Sciatic nerve (tissue), 2 donors: ENCODE measurements at regions not wholly inside any gene's neighbourhood (a gene's known extent, or its start where the extent isn't known, plus 50 kb on each side); places are given as distances from the start of the nearest gene placed in this dataset.
"Not testable (repeated sequence)": the region's sequence is repeated elsewhere in the genome, so short reads cannot be mapped to it uniquely, and the experiment has no call there.

Experiments used
- ATAC-seq: fragments of 200-7000 bp; cut with Tn5 transposase; one replicate; pipeline ENCODE4 v1.9.1; 2020; ENCODE audit warnings: mild to moderate bottlenecking, moderate library complexity
- DNase-seq: peaks from one replicate; pipeline ENCODE4 v3.0.0-alpha.2; 2020; ENCODE audit warnings: low spot score
- intact Hi-C: fragments of 100-400 bp; cut with DNase I; formaldehyde crosslinking; loops from one replicate; pipeline ENCODE4 v1.14.2; 2022
- donor health status: DM: no; HTN: no; CAD: no.
- donor health status: DM: no; HTN: no; CAD: no.

GRCh38 chr15:72851586-72851985 lies 68.0 kb upstream of the ADPGK start:
- DNase-seq: no peak
- no peak for ATAC-seq
- intact Hi-C loops: no loop called here

- intact Hi-C loops: no loop called here
- DNase-seq (no peak), ATAC-seq (no peak)
Observed at GRCh38 chr15:72850833-72851232, 67.3 kb upstream of the ADPGK start.

GRCh38 chr15:72847806-72848205 lies 64.2 kb upstream of the ADPGK start:
- DNase-seq: no peak
- ATAC-seq: no peak
- intact Hi-C loops: no loop called here

- DNase-seq (no peak), ATAC-seq (no peak)
- intact Hi-C loops: no loop called here
Observed at GRCh38 chr15:72847033-72847432, 63.5 kb upstream of the ADPGK start.

GRCh38 chr15:72845981-72846383 lies 62.4 kb upstream of the ADPGK start:
- ATAC-seq (no peak), DNase-seq (no peak)
- intact Hi-C loops: no loop called here

- intact Hi-C loops: no loop called here
- ATAC-seq (no peak), DNase-seq (no peak)
Observed at GRCh38 chr15:72844067-72844466, 60.5 kb upstream of the ADPGK start.

GRCh38 chr15:72843340-72843739 lies 59.8 kb upstream of the ADPGK start:
- ATAC-seq, DNase-seq, intact Hi-C loops: not testable (repeated sequence)

GRCh38 chr15:72840114-72840513 lies 56.6 kb upstream of the ADPGK start:
- no peak for DNase-seq
- intact Hi-C loops: no loop called here
- no peak for ATAC-seq

GRCh38 chr15:72838311-72838731 lies 54.8 kb upstream of the ADPGK start:
- intact Hi-C loops: no loop called here
- DNase-seq (no peak), ATAC-seq (no peak)

GRCh38 chr15:72836676-72837330 lies 53.2 kb upstream of the ADPGK start:
- DNase-seq (no peak), ATAC-seq (no peak)
- intact Hi-C loops: no loop called here

- intact Hi-C loops: no loop called here
- ATAC-seq: no peak
Observed at GRCh38 chr15:72835294-72835890, 51.8 kb upstream of the ADPGK start.

GRCh38 chr15:72833561-72833960 lies 50.0 kb upstream of the ADPGK start:
- ATAC-seq (no peak), DNase-seq (no peak)
- intact Hi-C loops: no loop called here

More at GRCh38 chr15:72835294-72835890, 51.8 kb upstream of the ADPGK start:
- no peak for DNase-seq
